DMS 273 treated with DMSO at 0.1 percent for 48 hours (cell line): ENCODE measurements at regions not wholly inside any gene's neighbourhood (a gene's known extent, or its start where the extent isn't known, plus 50 kb on each side); places are given as distances from the start of the nearest gene placed in this dataset.
"Not testable (repeated sequence)": the region's sequence is repeated elsewhere in the genome, so short reads cannot be mapped to it uniquely, and the experiment has no call there.

Source experiments
- DNase-seq: peaks from one replicate; lab custom pipeline; 2025; lab: John Stamatoyannopoulos, UW

DNA sequence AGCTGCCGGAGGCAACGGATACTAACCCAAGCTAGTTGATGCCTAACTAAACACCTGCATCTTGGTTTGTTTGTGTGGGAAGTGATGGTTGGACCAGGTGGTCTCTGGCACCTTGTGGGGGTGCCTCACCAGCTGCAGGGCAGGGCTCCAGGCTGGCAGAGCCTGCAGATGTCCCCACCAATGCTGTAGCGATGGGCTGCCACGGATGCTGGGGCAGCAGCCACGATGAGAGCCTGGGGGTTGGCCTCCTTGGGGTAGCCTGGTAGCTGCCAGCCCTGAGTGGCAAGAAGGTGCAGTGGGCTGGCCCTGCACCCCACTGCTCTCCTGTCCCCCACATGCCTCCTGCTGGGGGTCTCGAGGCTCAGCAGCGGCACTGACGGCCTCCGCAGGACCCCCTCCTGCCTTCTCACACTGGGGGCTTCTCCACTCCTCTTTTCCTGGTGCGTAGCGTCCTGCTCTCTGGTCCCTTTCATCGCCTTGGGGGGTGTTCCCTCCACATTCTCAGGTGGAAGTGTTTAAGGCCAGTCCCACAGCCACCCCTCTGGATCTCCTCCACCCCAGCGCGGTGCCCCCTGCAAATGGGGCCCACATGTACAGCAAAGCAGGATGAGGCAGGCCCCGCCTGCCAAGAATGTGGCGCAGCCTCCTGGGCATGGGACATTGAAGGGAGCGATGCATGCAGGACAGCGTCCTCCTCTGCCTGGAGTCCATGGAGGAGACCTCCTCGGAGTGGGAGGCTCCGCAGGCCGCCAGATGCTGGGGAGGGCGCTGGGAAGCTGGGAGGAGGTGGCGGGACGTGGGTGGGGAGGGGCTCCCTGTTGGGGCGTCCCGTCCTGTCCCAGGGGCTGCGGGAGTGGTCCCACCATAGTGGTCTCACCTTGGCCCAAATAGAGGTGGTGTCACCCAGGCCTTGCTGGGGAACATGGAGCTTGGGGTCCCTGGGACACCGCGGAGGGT is 173.1 kb downstream of the ASB1 start:
- DNase-seq = no peak

- no peak for DNase-seq
Measured at GRCh38 chr2:238600506-238601432, 174.0 kb downstream of the ASB1 start.

DNA sequence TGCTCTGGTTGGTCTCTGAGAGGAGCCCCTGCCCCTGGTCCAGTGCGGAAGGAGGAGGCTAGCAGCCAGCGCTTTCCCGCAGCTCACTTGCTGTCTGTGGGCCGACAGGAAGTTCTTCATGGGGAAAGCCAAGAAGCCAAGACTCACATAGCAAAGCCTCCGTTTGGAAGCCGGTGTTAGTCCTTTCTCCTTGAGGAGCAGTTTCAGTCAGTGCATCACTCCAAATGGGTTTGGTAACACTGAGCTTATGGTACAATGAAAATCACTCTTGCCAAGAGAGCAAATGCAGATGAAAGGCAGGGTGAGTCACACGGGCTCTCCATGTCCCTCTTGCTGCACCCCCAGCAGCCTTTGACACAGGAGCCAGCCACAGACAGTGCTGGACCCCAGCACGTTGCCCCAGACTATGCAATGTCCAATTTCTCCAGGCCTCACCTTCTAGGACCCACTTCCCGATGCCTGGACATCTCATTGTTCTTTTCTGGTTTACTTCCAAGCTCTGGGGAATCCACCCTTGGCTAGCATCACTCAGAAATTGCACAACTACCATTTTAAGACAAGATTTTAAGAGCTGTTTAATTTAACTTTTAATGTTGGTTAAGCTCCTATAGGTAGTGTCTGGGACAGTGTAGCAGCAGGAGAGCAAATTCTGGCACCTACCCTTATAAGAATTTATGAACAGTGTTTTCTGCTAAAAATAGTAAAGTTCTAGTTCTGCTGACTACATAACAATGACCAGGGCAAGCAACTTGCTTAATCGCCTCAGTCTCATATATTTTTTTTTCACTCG is 174.9 kb downstream of the ASB1 start:
- no peak for DNase-seq

DNA sequence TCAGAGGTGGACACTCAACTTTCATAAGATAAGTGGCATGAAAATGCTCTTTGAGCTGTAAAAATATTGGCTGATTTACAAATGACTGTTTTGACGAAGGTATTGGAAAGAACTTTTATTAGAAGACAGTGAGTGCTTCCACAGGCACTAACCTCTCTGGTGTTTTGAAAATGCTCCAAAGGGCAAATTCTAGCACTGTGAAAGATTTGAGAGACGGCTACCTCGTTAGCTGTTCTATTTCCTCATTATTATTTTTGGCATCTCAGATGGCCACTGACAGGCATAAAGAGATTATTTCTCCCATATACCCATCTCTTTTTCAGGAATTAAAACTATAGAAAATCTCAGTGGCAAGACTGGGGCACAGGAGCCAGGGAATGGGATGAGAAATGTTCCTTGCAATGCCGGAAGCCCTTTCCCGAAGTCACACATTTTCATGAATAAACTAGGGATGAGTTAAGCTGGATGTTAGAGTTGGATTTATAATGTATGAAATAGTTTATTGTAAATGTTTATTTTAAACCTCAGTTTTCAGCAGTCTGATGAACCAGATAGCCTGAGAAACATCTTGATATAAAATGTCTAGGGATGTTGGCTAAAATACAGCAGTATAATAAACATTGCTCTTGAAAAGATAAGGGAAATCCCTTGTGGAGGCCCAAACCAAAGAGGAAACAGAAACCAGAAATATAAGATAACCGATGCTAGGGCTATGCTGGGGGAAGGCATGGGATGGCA is 175.7 kb downstream of the ASB1 start:
- DNase-seq = no peak

DNA sequence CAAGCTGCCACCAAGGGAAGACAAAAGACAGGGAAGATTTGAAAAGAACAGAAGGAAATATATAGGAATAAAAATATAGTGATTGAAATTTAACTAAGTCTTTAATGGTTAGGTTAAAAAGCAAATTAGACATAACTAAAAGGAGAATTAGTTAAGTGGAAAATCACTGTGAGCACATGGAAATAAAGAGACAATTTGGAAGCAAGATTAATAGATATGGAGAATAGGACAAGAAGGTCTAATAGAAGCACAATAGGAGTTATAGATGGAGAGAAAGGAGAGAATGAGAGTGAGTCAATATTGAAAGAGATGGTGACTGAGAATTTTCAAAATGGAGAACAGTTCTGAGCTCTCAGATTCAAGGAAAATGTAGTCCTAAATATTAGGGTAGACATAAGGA is 176.9 kb downstream of the ASB1 start:
- DNase-seq = no peak

- no peak for DNase-seq
Measured at GRCh38 chr2:238606311-238606710, 179.6 kb downstream of the ASB1 start.

DNA sequence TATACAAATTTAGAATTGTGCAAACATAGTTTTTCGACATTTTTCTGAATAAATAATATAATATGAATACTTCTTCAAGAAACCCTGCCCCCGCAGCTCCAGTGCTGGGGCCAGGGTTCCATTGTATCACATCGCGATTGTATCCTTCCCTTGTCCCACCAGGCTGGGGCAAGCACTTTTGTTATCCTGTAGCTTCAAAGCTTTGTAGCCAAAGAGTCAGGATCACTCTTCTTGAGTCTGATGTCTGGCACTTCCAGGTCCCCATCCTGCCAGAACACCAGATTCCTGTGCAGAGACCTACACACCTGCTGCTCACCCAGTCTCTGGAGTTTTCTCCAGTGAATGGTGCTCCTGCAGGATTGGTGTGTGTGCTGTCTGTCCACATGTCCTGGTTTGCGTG is 186.9 kb downstream of the ASB1 start:
- DNase-seq = no peak

- no peak for DNase-seq
Measured at GRCh38 chr2:238614376-238614775, 187.6 kb downstream of the ASB1 start.

GRCh38 chr2:238615187-238615586 is 188.5 kb downstream of the ASB1 start:
- no peak for DNase-seq

DNA sequence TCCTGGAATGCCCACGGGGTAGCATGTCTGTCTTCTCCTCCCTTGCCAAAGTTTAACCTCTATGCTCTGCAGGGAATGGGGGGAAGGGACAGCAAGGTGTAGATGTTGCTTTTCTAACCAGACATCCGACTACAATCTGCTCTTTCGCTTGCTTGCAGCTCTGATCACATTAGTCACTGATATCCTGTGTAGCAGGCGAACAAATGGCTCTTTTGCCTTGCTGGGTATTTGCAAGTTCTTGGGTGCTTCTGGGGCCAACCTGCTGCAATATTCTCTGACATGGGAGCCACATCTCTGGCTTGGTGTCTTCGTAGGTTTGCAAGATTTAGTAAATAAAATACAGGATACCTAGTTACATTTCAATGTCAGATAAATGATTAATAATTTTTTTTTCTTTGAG is 190.0 kb downstream of the ASB1 start:
- no peak for DNase-seq

GRCh38 chr2:238618494-238619283 is 192.0 kb downstream of the ASB1 start:
- DNase-seq = not testable (repeated sequence)

DNA sequence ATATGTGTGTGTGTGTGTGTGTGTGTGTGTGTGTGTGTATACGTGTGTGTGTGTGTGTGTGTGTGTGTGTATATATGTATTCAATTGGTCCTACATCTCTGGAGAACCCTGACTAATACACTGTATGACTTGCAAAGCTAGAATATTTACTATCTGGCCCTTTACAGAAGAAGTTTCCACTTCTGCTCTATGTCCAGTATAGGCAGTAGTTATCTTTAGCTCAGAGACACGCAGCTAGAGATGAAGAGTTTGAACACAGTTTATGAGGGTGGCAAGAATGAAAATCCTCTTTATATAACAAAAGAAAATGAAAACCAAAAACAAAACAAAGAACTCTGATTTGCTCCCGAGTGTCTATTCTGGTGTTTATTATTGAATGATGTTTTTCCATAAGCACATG is 201.2 kb downstream of the ASB1 start:
- DNase-seq = no peak

DNA sequence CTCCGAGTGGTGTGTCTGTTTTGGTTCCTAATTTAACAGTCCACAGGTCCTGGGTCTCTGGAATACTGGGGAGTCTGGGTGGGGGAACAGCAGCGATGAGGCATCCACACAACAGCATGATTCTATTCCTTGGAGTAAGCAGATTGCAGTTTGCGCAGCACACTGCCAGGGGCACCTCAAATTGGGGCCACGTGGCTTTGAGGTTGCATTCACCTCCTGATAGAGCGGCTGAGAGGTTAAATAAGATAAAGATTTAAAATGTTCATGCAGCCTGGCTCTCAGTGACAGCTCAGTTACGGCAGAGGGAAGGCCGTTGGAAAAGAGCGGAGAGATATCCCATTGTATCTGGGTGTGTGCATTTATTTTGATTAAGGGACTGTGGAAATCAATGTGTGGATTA is 202.3 kb downstream of the ASB1 start:
- no peak for DNase-seq

- no peak for DNase-seq
Measured at GRCh38 chr2:238631491-238632180, 204.9 kb downstream of the ASB1 start.

DNA sequence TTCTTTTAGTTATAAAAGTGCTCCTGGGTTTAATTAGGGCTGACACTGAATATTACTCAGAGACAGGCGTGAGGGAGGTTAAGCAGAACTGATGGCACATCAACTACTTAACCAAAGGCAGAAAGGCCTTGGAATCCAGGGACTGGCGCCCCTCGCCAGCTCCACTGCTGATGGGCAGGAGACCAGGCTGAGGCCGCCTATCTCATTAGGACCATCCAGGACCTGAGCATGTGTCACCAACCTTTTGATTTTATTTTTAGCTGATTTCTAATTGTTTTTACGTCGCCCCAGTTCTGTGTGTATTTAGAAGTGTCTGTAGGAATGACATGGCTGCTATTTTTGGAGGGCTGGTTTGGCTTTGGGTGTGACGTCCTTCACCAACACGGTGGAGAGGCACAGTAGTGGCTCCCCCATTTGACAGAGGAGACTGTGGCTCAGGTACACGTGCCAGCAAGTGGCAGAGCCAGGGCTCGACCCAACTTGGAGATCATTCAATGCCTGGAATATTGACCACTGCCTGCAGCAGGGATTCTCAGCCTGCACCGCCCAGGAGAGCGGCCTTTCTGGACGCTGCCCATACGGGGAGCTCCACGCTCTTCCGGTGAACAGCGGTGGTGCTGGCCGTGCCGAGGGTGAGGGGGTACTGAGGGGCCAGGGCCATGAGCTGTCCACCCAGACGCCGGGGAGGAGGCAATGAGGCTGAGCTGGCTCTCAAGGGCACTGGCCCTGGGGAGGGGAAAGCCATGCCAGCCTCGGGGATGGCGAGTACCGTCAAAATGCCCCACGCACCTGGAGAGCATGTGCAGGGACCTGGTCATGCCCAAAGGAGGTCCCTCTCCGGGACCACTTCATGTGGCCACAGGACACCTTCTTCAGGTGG is 205.7 kb downstream of the ASB1 start:
- DNase-seq = no peak

- DNase-seq = no peak
Measured at GRCh38 chr2:238633426-238634328, 206.9 kb downstream of the ASB1 start.

GRCh38 chr2:238634701-238635357 is 208.1 kb downstream of the ASB1 start:
- DNase-seq = no peak
